ENCODE measurements at regions not wholly inside any gene's neighbourhood (a gene's known extent, or its start where the extent isn't known, plus 50 kb on each side); places are given as distances from the start of the nearest gene placed in this dataset.

DNA sequence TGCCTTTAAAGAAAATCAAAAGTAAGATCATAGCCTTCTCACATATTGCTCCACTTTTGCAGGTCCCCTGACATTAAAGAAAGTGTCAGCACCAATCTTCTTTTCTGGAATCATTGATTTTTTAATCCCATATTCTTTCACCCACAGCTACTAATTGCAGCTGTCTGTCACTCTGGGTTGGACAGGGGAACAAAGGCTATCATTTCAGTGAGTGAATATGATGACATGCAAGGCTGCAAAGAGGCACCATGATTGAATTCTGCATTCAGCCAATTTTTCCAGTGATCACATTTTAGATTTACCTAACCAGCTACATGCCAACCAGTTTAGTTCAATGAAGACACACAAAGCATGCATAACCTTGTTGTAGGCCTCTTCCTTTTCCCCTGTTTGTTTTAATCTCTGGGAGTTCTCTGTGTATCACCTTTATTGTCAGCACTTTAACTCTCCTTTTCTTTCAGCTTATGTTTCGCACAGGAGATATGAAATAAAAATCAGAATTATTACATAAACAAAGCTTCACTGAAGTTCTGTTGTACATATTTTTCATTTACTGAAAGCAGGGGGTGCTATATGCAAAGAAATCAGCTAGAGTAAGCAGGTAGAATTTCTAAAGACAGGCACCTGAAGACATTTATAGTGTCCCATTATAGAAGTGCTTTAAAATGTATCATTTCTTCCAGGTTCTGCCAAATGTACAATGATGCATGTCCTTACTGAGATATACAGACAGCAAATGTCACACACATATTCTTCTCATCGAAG lies 584.8 kb downstream of the PLA2G4A start:
- no peak for DNase-seq (ENCODE audit: low read depth in 2 of 3, low spot score in 1 of 3)

- no peak for DNase-seq (ENCODE audit: low read depth in 2 of 3, low spot score in 1 of 3)
Measured at GRCh38 chr1:187415065-187415464, 586.3 kb downstream of the PLA2G4A start.

DNA sequence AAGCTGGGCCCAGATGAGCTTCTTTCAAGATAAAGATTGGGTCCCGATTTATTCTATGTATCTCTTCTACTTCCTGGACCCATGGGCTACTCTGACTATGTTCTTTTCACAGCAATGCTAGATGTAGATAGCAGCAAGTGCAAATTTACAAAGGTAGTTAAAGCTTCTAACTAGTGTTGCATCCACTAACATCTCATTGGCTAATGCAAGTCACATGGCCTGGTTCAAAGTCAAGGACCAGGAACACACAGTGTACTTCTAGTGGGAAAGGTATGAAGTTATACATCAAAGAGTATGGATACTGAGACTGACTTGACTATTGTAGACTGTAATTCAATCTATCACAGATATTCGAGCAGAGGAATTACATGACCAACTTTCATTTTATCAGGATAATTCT lies 588.8 kb downstream of the PLA2G4A start:
- no peak for DNase-seq (ENCODE audit: low read depth in 2 of 3, low spot score in 1 of 3)

DNA sequence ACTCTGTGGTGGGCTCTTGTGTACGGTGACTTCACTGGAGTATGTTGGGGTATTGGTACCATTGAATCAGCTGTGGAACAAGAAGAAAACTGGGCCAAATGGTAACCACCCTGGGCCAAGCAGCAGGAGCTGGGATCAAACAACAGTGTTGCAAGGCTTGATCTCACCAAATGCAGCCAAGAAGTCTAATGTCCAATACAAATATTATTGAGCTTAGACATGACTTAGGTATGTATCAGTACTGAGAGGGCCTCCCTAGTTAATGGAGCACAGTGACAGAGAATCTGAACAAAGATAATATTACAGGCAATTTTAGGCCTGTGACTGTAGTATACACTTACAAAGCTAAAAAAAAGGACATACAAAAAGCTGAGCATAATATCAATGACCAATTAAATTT lies 604.8 kb downstream of the PLA2G4A start:
- no peak for DNase-seq (ENCODE audit: low read depth in 2 of 3, low spot score in 1 of 3)

- DNase-seq (ENCODE audit: low read depth in 2 of 3, low spot score in 1 of 3), result no peak
Measured at GRCh38 chr1:187442603-187443002, 613.9 kb downstream of the PLA2G4A start.

- DNase-seq (ENCODE audit: low read depth in 2 of 3, low spot score in 1 of 3), result no peak
Measured at GRCh38 chr1:187443939-187444338, 615.2 kb downstream of the PLA2G4A start.

- DNase-seq (ENCODE audit: low read depth in 2 of 3, low spot score in 1 of 3), result no peak
Measured at GRCh38 chr1:187445066-187445465, 616.3 kb downstream of the PLA2G4A start.

GRCh38 chr1:187451238-187451637 lies 622.5 kb downstream of the PLA2G4A start:
- no peak for DNase-seq (ENCODE audit: low read depth in 2 of 3, low spot score in 1 of 3)

GRCh38 chr1:187454010-187454409 lies 625.3 kb downstream of the PLA2G4A start:
- DNase-seq (ENCODE audit: low read depth in 2 of 3, low spot score in 1 of 3), result no peak

DNA sequence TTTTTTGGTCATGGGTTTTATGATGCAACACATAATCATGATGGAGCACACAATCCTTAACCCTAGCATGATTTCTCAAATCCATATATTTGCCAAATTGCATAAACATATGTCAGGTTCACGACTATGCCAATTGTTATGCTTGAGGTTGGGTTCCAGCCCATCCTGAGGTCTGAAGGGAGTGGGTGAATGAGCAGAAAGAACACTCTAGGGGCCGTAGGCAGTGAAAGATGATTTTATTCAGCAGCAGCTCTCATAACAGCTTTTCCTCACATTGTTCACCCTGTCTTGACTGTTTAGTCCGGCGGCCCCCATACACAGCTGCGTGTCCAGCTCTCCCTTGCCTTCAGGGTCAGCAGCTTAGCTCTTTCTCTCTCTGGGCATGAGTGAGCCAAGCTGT lies 627.7 kb downstream of the PLA2G4A start:
- DNase-seq (ENCODE audit: low read depth in 2 of 3, low spot score in 1 of 3), result no peak

GRCh38 chr1:187460093-187460492 lies 631.3 kb downstream of the PLA2G4A start:
- no peak for DNase-seq (ENCODE audit: low read depth in 2 of 3, low spot score in 1 of 3)

DNA sequence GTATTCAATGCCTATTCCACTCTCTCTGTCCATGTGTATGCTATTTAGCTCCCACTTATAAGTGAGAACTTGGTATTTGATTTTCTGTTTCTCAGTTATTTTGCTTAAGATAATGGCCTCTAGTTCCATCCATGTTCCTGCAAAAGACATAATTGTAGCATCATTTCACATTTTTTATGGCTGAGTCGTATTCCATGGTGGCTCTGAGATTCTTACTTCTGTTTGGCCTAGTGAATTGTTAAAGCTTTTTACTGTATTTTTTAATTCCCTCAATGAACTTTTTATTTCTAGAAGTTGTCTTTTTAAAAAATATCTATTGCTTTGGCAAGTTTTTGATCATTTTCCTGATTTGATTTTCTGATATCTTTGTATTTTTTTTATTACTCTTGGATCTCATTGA lies 635.6 kb downstream of the PLA2G4A start:
- DNase-seq (ENCODE audit: low read depth in 2 of 3, low spot score in 1 of 3), result no peak

- no peak for DNase-seq (ENCODE audit: low read depth in 2 of 3, low spot score in 1 of 3)
Measured at GRCh38 chr1:187465441-187465840, 636.7 kb downstream of the PLA2G4A start.

- no peak for DNase-seq (ENCODE audit: low read depth in 2 of 3, low spot score in 1 of 3)
Measured at GRCh38 chr1:187469836-187470235, 641.1 kb downstream of the PLA2G4A start.

DNA sequence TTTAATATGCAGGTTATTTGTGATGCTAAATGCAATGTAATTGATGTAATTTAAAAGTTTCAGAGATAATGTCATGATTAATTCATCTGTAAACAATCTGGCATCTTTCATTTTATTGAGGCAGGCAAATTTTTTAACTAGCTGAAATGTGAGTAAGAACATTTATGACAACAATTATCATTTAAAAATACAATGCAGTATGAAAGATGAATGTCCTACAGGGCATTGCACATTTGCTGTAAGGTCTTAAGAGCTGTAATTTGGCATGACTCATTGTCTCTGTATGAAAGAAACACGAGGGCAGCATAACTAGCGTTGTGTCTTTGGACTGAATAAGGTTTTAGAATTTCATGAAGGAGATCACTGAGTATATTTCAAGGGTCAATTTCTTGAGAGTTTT lies 642.8 kb downstream of the PLA2G4A start:
- DNase-seq (ENCODE audit: low read depth in 2 of 3, low spot score in 1 of 3), result no peak

- DNase-seq (ENCODE audit: low read depth in 2 of 3, low spot score in 1 of 3), result no peak
Measured at GRCh38 chr1:187474336-187474735, 645.6 kb downstream of the PLA2G4A start.

DNA sequence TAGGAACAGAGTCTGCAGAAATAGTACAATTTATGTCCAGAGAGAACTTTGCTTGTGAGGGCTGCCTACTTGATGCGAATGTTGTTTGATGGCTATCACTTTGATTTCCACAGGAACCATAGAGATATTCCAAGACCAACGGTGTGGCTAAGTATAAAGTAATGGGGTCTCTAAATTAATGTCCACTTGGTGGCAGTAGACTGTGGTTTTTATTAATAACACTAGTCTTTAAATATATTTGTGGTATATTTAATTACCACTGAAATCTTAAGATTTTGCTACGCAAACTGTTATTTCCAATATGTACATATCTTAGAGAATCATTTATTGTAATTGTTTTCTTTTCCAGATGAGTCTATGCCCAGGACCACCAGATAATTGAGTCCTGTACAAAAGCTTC lies 647.9 kb downstream of the PLA2G4A start:
- no peak for DNase-seq (ENCODE audit: low read depth in 2 of 3, low spot score in 1 of 3)

- DNase-seq (ENCODE audit: low read depth in 2 of 3, low spot score in 1 of 3), result no peak
Measured at GRCh38 chr1:187477103-187477502, 648.4 kb downstream of the PLA2G4A start.

DNA sequence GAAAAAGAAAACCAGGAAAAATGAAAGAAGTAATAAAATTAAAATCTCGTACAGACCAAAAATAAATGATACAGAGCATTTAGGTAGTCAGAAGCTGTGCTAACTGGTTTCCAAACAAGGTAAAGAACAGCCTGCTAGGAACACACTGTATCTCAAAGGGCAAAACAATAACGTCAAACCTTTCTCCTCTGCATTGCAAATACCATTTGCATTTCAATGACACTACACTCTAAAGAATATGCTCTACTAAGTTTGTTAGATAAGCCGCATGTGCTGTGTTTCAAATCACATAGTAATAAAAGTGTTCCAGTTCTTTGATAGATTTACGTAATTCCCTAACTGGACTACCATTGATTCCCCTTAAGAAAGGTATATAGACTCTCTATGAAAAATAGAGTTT lies 648.8 kb downstream of the PLA2G4A start:
- DNase-seq (ENCODE audit: low read depth in 2 of 3, low spot score in 1 of 3), result no peak

DNA sequence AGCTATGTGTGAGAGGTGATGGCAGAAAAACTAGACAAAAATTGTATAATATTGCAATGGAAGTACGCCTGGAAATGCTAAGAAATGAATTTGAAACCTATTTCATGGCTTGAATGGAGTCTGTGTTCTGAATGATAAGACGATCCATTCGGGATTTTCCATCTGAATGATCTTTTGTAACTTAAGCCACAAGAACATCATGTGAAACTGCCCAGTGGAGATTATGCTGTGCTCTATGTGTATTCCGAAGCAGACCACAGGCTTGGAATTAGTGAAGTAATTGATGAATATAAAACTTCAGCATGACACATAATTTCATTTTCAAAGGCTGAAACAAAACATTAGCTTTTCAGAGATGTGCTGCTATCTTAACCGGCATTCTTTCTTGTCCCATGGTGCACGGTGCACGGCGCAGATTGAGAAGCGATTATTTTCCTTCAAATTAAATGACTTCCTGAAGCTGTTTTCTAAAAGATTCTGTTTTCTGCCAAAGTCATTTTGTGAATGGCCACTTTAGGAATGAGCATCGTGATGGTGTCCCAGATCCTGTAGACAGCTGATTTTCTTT lies 652.9 kb downstream of the PLA2G4A start:
- DNase-seq (ENCODE audit: low read depth in 2 of 3, low spot score in 1 of 3), result no peak

DNA sequence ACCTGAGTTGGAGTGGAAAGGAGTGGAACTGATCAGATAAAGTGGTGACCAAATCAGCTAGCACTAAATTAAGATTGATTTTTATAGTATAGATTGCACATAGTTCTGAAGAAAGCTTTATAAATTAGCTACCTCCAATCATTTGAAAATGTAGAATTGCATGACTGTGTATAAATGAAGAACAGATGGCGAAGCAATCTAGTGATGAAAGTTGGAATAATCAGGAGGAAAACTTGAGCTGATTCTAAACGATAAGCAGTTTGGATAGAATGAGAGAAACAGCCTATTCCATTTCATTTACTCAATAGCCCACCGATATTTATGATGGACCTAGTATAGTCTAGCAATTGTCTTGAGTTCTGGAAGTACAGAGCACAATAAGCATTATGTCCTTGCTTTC lies 661.5 kb downstream of the PLA2G4A start:
- DNase-seq (ENCODE audit: low read depth in 2 of 3, low spot score in 1 of 3), result no peak

- DNase-seq (ENCODE audit: low read depth in 2 of 3, low spot score in 1 of 3), result no peak
Measured at GRCh38 chr1:187491082-187491720, 662.5 kb downstream of the PLA2G4A start.

- no peak for DNase-seq (ENCODE audit: low read depth in 2 of 3, low spot score in 1 of 3)
Measured at GRCh38 chr1:187498028-187498427, 669.3 kb downstream of the PLA2G4A start.

All from stimulated activated CD4-positive, alpha-beta T cell treated with anti-CD3 and anti-CD28 coated beads, Interleukin-12 subunit alpha, Interleukin-12 subunit beta, amount 100 ng/mL, for 48 hours (primary cell).